Cardiac septum (tissue), 1 donor: ENCODE measurements at regions not wholly inside any gene's neighbourhood (a gene's known extent, or its start where the extent isn't known, plus 50 kb on each side); places are given as distances from the start of the nearest gene placed in this dataset.

Experiments used
- DNase-seq: peaks from one replicate; pipeline ENCODE4 v3.0.0-alpha.2; 2020; ENCODE audit warnings: low spot score
- intact Hi-C: fragments of 100-400 bp; cut with DNase I; formaldehyde crosslinking; loops from one replicate; pipeline ENCODE4 v1.14.0; 2022
- donor health status: DM: no; HTN: no; CAD: no.

DNA sequence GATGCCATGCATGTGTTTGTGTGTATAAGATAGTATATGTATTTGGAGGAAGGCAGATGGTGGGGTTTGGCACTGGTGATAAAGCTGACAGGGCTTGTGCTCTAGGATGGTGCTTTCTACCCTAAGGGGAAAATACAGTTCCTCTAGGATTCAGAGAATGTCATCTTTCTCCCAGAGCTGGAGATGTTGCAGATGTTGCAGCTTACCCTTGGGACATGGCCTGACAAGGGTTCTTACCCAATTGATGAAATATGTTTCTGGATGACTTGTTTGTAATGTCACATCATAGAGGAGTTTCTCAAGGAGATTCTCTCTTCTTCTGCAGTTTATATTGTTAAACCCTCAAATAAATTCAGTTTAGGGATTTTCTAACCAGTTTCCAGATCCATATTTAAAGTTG, 52.5 kb upstream of the PITX2 start:
- no peak for DNase-seq
- intact Hi-C loops: no loop called here

DNA sequence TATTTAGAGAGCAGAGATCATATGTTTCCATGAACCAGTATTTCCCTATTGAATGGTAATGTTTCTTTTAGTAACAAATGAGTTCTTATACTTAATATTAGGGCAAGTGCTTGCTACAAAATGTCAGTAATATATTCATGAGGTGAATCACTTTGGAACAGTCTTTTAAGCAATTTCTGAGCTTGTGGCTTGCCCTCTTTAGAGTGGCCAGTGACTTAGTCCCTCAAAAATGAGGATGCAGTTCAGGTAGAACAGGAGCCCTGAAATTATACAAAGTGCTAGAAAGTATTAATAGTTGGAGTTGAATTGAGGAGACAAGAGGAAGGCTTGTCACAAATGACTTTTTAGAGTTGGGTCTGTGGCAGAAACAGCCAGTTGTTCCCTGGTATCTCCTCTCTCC, 53.4 kb upstream of the PITX2 start:
- no peak for DNase-seq
- intact Hi-C loops: no loop called here

DNA sequence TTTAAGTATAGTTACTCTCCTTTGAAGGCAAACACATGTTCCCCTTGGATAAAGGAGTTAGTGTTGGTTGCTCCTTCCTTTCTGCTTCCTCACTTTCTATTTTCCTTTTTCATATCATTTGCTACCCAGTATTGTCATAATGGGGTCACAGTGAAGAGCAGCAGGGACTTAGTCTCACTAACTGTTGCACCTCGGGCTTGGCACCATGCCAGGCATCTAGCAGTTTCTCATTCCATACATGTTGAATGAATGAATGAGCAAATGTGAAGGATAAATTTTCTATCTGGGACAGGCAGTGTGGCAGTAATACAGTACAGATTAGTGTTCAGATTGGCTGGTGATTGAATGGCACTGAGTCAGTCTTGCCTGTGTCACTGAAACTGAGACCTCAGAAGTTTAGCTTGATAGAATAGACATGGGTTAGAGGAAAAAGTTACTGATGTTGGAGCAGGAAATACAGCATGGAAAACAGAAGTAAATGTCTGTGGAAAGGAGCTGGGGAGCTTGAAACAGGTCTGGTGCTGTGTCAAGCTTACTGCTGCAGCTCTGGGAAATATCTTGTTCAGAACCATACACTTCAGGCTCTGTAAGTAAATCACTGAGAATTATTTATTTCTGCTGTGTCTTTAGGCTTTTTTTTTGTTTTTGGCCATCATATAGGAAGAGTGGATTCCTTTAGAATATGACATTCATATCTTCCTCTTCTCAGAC, 55.8 kb upstream of the PITX2 start:
- DNase-seq: no peak
- intact Hi-C loops: no loop called here

DNA sequence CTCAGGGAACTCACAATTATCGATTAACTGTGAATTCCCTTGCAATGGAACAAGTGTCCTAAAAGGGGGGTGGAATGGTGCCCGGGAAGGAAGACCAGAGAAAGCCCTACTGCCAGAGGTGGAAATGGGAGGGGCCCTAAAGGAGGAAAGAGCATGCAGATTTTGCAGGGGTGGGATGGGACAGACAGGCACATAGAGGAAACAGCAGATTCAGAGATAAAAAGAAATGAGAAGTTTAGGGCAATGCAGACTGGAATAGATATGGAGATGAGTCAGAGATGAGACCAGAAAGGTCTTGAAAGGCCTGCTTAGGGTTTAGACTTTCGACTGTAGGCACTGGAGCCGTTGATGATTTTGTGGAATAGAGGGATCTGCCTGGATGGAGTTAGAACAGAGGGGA, 57.4 kb upstream of the PITX2 start:
- no peak for DNase-seq
- intact Hi-C loops: no loop called here

DNA sequence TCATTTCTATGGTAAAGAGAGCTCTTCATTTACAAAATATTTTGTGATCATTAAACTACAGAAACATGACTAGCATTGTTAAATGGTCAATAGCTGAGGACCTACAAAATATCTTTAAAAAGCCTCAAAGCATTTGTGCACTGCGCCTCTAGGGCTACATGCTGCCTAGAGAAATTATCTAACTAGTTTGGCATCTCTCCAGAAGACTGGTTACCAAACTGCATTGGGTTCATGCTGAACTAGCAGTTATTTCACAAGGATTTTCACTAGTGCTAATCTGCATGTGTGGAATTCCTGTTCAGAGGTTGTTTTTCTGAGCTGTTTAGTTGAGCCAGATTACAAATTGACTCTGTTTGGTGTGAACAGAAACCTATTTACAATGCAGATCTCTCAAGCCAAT, 58.5 kb upstream of the PITX2 start:
- no peak for DNase-seq
- intact Hi-C loops: no loop called here

DNA sequence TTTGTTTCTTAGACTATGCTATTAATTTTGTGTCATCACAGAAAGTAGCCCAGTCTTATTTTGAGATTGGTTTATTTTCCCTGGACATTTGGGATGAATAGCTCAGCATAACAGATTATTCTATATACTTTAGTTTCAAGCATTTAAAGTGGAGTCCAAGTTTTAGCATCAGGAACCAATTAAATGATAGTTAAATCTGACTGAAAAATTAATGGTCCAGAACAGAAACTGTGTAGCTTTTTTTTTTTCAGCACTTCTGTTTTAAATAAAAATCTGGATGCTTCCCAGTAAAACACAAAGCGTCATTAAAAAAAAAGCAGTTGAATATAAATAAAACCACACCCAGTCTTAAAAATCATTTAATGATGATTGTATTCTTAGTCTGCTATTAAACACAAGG, 59.4 kb upstream of the PITX2 start:
- intact Hi-C loops: no loop called here

DNA sequence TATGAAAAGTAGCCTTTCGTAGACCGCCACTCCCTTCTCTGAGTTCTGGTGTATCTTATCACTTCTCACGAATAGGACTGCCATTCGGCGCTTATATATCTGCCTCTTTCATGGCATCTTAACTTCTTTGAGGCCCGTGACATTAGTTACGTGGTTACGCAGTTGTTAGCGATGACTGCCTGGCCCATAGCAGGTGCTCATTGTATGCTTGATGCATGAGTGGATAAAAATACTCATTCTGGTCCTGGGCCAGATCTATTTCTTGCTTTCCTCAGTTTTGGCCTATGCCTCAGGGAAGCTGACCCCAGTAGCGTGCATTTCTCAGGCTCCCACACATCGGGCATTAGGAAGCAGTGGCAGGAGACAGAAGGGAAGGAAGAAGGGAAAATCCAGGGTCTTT, 60.7 kb upstream of the PITX2 start:
- no peak for DNase-seq
- intact Hi-C loops: no loop called here

More for the DNA sequence above, 59.4 kb upstream of the PITX2 start:
- DNase-seq: no peak

DNA sequence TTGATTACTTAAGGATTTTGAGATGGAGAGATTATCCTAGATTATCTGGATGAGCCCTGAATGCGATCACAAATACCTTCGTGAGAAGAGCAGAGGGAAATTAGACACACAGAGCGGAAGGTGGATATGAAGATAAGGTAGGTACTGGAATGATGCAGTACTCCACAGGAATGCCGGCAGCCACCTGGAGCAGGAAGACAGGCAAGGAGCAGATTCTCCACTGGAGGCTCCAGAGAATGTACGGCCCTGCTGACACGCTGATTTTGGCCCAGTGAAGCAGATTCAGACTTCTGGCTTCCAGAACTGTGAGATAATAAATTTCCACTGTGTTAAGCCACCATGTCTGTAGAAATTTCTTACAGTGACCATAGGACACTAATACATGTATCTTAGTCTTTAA, 79.4 kb upstream of the PITX2 start:
- intact Hi-C loops: no loop called here
- DNase-seq: no peak

DNA sequence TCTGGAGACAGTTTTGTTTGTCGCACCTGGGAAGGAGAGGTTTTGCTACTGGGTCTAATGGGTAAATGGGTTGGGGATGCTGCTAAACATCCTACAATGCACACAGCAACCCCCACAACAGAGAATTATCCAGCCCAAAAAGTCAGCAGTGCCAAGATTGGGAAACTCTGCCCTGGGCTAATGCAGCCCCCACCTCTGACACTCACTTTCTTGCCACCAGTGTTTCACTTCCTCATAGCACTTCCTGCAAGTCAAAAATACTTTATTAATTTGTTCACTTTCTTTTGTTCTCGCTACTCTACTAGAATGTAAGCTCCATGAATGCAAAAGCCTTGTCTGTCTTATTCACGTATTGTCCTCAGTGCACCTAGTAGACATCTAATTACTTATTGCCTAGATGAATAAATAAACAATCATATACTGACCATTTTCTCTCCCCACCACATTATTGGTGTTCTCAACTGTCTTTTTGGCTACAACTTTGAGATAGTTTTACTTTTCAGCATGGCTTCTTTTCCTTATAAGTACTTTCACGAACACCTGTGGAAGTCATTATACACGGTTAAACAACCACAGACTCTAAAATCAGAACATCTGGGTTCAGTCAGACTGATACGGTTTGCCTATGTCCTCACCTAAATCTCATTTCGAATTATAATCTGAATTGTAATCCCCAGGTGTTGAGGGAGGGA, 82.0 kb upstream of the PITX2 start:
- DNase-seq: no peak
- intact Hi-C loops: no loop called here

DNA sequence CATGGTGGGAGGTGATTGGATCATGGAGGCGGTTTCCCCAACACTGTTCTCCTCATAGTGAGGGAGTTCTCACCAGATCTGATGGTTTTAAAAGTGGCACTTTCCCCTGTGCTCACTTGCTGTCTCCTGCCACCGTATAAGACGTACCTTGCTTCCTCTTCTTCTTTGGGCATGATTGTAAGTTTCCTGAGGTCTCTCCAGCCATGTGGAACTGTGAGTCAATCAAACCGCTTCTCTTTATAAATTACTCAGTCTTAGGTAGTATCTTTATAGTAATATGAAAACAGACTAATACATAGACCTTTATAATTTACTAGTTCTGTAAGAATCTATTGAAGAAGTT, 82.5 kb upstream of the PITX2 start:
- intact Hi-C loops: no loop called here
- DNase-seq: no peak

DNA sequence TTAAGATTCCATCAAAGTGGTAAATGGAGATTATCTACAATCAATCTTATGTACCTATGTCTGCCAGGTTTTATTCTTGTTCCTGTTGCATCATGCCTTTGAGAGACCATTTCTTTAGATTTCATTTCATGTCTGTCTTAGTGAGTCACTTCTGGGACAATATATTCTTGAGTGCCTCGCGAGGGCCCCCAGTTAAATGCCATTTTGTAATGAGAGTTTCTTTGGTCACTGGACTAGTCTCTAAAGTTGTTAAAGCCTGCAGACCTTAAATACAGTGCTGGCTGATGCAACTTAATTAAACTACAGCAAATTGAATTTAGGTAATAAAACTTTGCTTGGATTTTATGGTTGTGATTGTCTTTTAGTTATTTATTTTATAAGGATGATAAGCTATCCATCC, 87.2 kb upstream of the PITX2 start:
- DNase-seq: no peak
- intact Hi-C loops: no loop called here

DNA sequence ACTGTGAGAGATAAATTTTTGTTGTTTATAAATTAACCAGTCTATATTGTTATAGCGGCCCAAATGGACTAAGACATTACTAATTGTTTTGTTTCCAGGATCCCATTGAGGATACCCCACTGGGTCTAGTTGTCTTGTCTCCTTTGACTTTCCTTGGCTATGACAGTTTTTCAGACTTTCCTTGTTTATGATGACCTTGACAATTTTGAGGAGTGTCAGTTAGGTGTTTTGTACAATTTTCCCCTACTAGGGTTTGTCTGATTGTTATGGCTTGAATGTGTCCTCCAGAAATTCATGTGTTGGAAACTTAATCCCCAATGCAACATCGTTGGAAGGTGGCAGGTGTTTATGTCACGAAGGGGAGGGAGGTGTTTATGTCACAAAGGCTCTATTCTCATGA, 89.6 kb upstream of the PITX2 start:
- DNase-seq: no peak
- intact Hi-C loops: no loop called here

DNA sequence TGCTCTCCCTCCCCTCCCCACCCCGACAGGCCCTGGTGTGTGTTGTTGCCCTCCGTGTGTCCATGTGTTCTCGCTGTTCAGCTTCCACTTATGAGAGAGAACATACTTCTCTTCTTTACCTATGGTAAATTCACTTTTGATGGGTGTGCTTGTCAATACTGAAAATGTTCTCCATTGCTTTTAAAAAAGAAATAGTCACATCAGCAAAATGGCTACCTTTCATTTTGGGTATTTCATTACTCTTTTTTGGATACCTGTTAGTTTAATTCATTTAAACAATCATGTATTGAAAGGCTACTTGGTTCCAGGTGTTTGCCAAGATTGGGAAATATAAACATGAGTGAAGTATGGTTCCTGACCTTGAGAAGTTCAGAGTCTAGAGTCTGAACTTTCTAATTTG, 107.4 kb upstream of the PITX2 start:
- DNase-seq: no peak
- intact Hi-C loops: no loop called here

DNA sequence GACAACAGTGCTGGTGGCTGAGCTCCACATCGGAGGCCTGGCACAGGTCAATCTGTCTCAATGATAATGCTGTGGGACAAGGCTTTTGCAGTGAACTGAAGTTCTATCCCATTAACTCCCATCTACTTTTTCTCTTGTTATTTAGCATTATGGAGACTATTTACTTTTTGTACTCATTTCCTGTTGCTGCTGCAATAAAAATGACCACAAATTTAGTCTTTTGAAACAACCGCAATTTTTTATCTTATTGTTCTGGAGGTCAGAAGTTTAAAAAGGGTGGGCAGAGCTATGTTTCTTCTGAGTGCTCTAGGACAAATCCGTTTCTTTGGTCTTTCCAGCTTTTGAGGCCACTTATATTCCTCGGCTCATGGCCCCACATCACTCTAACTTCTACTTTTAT, 111.0 kb upstream of the PITX2 start:
- intact Hi-C loops: no loop called here
- no peak for DNase-seq

DNA sequence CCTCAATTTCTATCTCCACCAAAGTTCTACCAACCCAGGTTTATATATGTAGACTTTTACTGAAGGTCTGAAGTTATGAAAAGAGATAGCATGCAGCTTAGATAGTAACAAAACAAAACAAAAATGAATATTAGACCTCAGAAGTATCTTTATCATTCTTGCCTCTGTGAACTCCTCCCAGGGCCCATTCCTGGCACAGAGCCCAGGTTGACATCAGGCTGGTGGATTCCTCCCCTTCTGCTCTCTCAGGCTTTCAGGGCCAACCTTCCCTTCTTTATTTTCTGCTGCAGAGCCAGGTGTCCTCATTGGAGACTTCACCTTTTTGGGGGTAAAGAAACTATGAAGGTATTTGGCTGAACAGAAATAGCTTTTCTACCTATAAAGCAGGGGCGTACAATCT, 112.8 kb upstream of the PITX2 start:
- intact Hi-C loops: no loop called here
- no peak for DNase-seq

DNA sequence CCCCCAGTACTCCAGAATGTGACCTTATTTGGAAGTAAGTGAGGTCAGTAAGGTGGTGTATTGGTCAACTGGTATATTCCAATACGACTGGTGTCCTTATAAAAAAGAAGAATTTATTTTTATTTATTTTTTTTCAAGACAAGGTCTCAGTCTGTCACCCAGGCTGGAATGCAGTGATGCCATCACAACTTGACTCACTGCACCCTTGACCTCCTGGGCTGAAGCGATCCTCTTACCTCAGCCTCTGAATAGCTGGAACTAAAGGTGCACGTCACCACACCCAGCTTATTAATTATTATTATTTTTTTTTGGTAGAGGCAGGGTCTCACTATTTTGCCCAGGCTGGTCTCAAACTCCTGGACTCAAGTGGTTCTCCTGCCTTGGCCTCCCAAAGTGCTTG, 115.1 kb upstream of the PITX2 start:
- intact Hi-C loops: no loop called here
- no peak for DNase-seq

DNA sequence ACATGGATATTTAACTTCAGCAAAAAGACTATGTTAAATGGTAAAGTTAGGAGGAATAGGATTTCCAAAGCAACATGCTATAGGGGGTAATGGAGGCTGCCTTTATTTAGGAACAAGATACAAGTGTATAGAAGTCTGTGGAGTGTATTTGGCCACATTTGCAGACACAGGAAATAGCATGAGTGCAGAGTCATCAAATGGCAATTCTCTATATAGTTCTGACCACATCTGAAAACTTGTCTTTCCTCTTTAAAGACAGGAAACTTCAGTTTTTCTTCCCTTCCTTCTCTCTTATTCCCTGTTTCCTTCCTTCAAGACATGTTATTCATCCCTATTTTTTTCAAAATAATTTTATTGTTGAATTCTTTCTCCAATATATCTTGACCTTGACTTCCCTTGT, 119.3 kb upstream of the PITX2 start:
- intact Hi-C loops: no loop called here
- DNase-seq: no peak

DNA sequence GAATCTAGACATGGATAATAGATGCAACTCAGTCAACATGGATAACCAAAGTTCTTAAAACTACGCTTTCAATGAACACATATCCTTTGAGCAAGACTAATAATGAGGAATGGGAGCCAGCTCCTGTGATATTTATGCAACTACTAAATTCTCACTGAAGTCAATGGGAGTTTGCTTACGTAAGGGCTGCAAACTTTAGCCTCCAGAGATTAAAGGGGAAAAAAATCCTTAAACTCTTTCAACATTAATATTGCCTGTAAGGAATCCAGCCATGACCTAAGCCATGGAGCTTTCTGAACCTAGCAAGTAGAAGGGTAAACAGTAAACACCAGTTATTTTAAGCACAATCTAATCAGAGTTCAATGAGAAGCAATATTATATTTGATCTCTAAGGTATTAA, 125.2 kb upstream of the PITX2 start:
- intact Hi-C loops: no loop called here
- DNase-seq: no peak

DNA sequence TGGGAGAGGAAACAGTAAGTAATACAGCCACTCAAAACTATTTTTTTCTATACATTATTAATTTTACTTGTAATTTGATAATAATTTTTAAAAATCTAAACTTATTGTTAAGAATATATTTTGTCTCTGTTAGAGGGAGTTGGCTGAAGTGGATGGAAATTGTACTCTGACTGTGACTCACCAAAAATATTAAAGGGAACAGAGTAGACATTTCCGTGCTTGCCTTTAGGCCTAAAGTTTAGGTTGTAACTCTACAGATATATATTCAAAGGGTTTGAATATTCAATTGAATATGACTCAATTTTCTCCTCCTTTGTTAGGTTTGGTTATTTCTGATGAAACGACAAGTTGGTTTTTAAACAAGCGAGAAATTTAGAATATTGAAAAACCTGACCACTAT, 128.3 kb upstream of the PITX2 start:
- intact Hi-C loops: no loop called here
- no peak for DNase-seq

DNA sequence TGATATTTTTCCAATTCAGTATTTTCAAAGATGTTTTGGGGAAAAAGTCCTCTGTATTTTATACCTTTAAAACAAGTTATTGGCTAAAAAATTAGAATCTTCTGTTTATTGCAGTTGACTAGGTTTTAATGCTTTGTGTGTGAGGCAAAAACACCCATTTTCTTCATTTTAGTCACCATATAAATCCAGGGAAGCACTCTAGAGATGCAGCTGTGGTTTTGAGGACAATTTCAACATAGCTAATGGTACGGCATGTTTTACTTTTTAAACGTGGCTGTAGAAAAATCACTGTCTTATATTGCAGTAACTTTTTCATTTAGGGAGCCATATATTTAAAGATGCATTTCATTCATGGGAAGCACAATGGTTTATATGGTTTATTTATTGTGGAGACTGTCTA, 129.1 kb upstream of the PITX2 start:
- no peak for DNase-seq
- intact Hi-C loops: no loop called here

DNA sequence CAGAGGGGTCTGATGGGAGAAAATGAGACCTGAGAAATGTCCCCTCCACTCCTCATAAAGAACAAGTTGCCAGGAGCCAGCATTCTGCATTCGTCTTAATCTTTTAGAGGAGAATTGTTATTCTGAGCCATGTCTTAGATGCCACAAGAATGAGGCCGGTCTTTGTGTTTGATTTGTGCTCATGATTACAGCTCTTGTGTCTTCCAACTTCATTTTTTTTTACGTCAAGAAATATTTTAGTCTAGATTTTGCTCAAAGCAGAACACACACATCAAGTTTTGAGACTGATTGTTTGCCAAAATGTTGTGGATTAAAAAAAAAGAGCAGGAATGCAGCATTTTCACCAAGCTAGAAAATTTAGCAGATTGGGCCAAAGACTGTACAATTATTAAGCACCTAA, 130.6 kb upstream of the PITX2 start:
- DNase-seq: no peak
- intact Hi-C loops: no loop called here

DNA sequence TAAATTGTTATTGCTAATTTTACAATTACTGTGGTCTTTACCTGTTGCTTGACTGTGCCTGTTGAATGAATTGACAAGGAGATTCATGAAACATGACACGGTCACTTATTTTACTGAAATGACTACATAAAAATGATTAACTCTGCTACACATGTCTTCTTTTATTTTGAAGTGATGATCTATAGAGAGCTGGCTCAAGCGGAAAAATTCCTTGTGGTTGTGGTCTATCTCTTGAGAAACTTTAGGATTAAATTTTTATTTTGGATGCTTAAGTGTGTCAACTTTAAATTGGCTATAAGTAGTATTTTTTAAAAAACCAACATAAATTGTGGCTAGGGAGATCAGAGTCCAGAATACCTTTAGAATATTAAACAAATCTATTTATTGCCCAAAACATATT, 131.8 kb upstream of the PITX2 start:
- no peak for DNase-seq
- intact Hi-C loops: no loop called here
